ENCODE measurements at regions not wholly inside any gene's neighbourhood (a gene's known extent, or its start where the extent isn't known, plus 50 kb on each side); places are given as distances from the start of the nearest gene placed in this dataset.
A peak's percentile ranks its signal among the peaks of the same experiment; 100 is the strongest.

GRCh38 chr5:57785946-57786345 lies 303.3 kb upstream of the ACTBL2 start:
- Histone ChIP-seq H3K27ac (no peak overlapping the region), H3K79me2 (no peaks in the 10 kb centered on the region), H4K20me1 (ENCODE audit: insufficient read depth, poor library complexity, severe bottlenecking) (no peaks in the 10 kb centered on the region), H3K36me3 (replicated peaks; ENCODE audit: insufficient read depth, low read depth) (no peaks in the 10 kb centered on the region), H3K9me3 (ENCODE audit: low read depth) (no peaks in the 10 kb centered on the region), H3K4me1 (ENCODE audit: insufficient read depth) (no peaks in the 10 kb centered on the region), H3K27me3 (no peaks in the 10 kb centered on the region), H3K4me3 (no peak overlapping the region), H3K4me2 (no peak overlapping the region), H2AFZ (no peak overlapping the region), H3K9me2 (replicated peaks; ENCODE audit: insufficient read depth) (no peaks in the 10 kb centered on the region)
- DNase-seq (ENCODE audit: low spot score): no peak
- WGBS (ENCODE audit: low lambda C conversion rate, missing lambda C conversion rate): 92% methylated on average over 2 of the region's 2 CpGs
- TF ChIP-seq, protein P1, sequence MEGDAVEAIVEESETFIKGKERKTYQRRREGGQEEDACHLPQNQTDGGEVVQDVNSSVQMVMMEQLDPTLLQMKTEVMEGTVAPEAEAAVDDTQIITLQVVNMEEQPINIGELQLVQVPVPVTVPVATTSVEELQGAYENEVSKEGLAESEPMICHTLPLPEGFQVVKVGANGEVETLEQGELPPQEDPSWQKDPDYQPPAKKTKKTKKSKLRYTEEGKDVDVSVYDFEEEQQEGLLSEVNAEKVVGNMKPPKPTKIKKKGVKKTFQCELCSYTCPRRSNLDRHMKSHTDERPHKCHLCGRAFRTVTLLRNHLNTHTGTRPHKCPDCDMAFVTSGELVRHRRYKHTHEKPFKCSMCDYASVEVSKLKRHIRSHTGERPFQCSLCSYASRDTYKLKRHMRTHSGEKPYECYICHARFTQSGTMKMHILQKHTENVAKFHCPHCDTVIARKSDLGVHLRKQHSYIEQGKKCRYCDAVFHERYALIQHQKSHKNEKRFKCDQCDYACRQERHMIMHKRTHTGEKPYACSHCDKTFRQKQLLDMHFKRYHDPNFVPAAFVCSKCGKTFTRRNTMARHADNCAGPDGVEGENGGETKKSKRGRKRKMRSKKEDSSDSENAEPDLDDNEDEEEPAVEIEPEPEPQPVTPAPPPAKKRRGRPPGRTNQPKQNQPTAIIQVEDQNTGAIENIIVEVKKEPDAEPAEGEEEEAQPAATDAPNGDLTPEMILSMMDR (IDR thresholded peaks at IDR 0.05; ENCODE audit: poor library complexity): no peak
- TF ChIP-seq EZH2 (IDR thresholded peaks at IDR 0.05; ENCODE audit: borderline replicate concordance) (no peak), EZH2phosphoT487 (IDR thresholded peaks at IDR 0.05; ENCODE audit: low read depth, severe bottlenecking, unreplicated experiment) (no peak)

DNA sequence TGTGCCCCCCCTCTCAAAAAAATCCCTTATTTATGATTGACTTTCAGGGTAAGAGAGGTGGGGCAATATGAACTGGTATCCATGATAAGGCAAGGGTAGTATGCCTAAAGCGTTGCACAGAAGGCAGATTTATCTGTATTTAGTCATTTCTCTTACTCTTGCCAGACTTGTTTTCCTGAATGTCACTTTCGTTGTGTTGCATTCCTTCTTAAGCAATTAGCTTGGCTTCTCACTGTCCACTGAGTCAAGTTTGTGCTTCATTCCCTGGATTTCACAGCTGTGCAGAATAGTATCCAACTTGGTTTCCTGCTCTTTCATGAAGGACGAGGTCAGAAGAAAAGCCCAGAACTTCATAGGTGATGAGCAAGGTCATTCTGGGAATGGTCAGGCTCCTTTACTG lies 301.5 kb upstream of the ACTBL2 start:
- TF ChIP-seq EZH2 (IDR thresholded peaks at IDR 0.05; ENCODE audit: borderline replicate concordance) (no peak), EZH2phosphoT487 (IDR thresholded peaks at IDR 0.05; ENCODE audit: low read depth, severe bottlenecking, unreplicated experiment) (no peak)
- TF ChIP-seq, protein P1 (IDR thresholded peaks at IDR 0.05; ENCODE audit: poor library complexity): no peak
- 76% methylated on average over 3 of the region's 3 CpGs for WGBS (ENCODE audit: low lambda C conversion rate, missing lambda C conversion rate)
- H3K27ac ChIP-seq: no peak overlapping the region

GRCh38 chr5:57783693-57784092 lies 301.1 kb upstream of the ACTBL2 start:
- peak overlapping the region; percentile 1 for H3K4me2 ChIP-seq
- WGBS (ENCODE audit: low lambda C conversion rate, missing lambda C conversion rate): 84% methylated on average over 2 of the region's 2 CpGs
- no peaks in the 10 kb centered on the region for H3K79me2 ChIP-seq
- peaks cover 17% of the 10 kb centered on the region for H3K4me1 ChIP-seq (ENCODE audit: insufficient read depth)
- H4K20me1 ChIP-seq (ENCODE audit: insufficient read depth, poor library complexity, severe bottlenecking): no peaks in the 10 kb centered on the region
- TF ChIP-seq EZH2phosphoT487 (IDR thresholded peaks at IDR 0.05; ENCODE audit: low read depth, severe bottlenecking, unreplicated experiment) (no peak), EZH2 (IDR thresholded peaks at IDR 0.05; ENCODE audit: borderline replicate concordance) (no peak)
- TF ChIP-seq, protein P1 (IDR thresholded peaks at IDR 0.05; ENCODE audit: poor library complexity): no peak
- no peak overlapping the region for H2AFZ ChIP-seq
- H3K36me3 ChIP-seq (replicated peaks; ENCODE audit: insufficient read depth, low read depth): no peaks in the 10 kb centered on the region
- no peak for DNase-seq (ENCODE audit: low spot score)
- H3K9me3 ChIP-seq (ENCODE audit: low read depth): no peaks in the 10 kb centered on the region
- H3K4me3 ChIP-seq: no peak overlapping the region
- no peaks in the 10 kb centered on the region for H3K9me2 ChIP-seq (replicated peaks; ENCODE audit: insufficient read depth)
- no peak overlapping the region for H3K27ac ChIP-seq
- no peaks in the 10 kb centered on the region for H3K27me3 ChIP-seq

More for the DNA sequence above, 301.5 kb upstream of the ACTBL2 start:
- no peaks in the 10 kb centered on the region for H3K27me3 ChIP-seq
- H3K36me3 ChIP-seq (replicated peaks; ENCODE audit: insufficient read depth, low read depth): no peaks in the 10 kb centered on the region
- H3K9me3 ChIP-seq (ENCODE audit: low read depth): no peaks in the 10 kb centered on the region
- H3K4me2 ChIP-seq: peak overlapping the region; percentile 1
- no peaks in the 10 kb centered on the region for H3K9me2 ChIP-seq (replicated peaks; ENCODE audit: insufficient read depth)
- H3K4me1 ChIP-seq (ENCODE audit: insufficient read depth): peaks cover 12% of the 10 kb centered on the region
- no peaks in the 10 kb centered on the region for H3K79me2 ChIP-seq
- DNase-seq (ENCODE audit: low spot score): no peak
- no peaks in the 10 kb centered on the region for H4K20me1 ChIP-seq (ENCODE audit: insufficient read depth, poor library complexity, severe bottlenecking)
- H3K4me3 ChIP-seq: no peak overlapping the region
- no peak overlapping the region for H2AFZ ChIP-seq

DNA sequence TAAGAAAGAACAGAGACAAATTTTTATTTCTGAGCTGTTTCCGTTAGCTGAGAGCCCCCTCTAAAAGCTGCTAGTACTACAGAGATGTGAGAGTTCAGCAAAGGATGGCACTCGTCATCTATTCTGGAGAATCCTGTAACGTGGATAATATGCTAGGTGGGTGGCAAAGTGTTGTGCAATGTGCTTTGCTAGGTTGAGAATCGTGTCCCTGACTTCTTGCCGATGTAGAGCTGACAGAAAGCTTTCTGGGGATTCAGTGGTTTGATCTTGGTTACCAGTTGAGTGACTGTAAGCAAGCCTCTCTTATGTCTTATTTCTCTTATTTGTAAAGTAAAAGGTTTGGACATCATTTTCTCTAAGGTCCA lies 298.3 kb upstream of the ACTBL2 start:
- no peaks in the 10 kb centered on the region for H3K79me2 ChIP-seq
- no peak overlapping the region for H3K4me3 ChIP-seq
- no peaks in the 10 kb centered on the region for H3K27me3 ChIP-seq
- H3K4me1 ChIP-seq (ENCODE audit: insufficient read depth): peaks cover 39% of the 10 kb centered on the region
- H4K20me1 ChIP-seq (ENCODE audit: insufficient read depth, poor library complexity, severe bottlenecking): no peaks in the 10 kb centered on the region
- no peak overlapping the region for H3K27ac ChIP-seq
- DNase-seq (ENCODE audit: low spot score): no peak
- whole genome bisulfite sequencing (ENCODE audit: low lambda C conversion rate, missing lambda C conversion rate): 85% methylated on average over 5 of the region's 5 CpGs
- H2AFZ ChIP-seq: no peak overlapping the region
- no peak for TF ChIP-seq EZH2phosphoT487 (IDR thresholded peaks at IDR 0.05; ENCODE audit: low read depth, severe bottlenecking, unreplicated experiment)
- TF ChIP-seq, protein P1 (IDR thresholded peaks at IDR 0.05; ENCODE audit: poor library complexity): no peak
- TF ChIP-seq EZH2 (IDR thresholded peaks at IDR 0.05; ENCODE audit: borderline replicate concordance): no peak
- no peaks in the 10 kb centered on the region for H3K9me3 ChIP-seq (ENCODE audit: low read depth)
- no peak overlapping the region for H3K4me2 ChIP-seq
- H3K9me2 ChIP-seq (replicated peaks; ENCODE audit: insufficient read depth): no peaks in the 10 kb centered on the region
- no peaks in the 10 kb centered on the region for H3K36me3 ChIP-seq (replicated peaks; ENCODE audit: insufficient read depth, low read depth)

Measured in hepatocyte (in vitro differentiated cells).